ENCODE measurements at regions not wholly inside any gene's neighbourhood (a gene's known extent, or its start where the extent isn't known, plus 50 kb on each side); places are given as distances from the start of the nearest gene placed in this dataset.

GRCh38 chr18:38473535-38473934 is 907.9 kb upstream of the CELF4 start:
- TF ChIP-seq CTCF (IDR thresholded peaks at IDR 0.05; ENCODE audit: low read depth, low read length, poor library complexity, severe bottlenecking) (no peak), EZH2phosphoT487 (IDR thresholded peaks at IDR 0.05; ENCODE audit: borderline replicate concordance, low read length) (no peak)

Measured in DOHH2 (cell line).